GM19455 (cell line): ENCODE measurements at regions not wholly inside any gene's neighbourhood (a gene's known extent, or its start where the extent isn't known, plus 50 kb on each side); places are given as distances from the start of the nearest gene placed in this dataset.
A peak's percentile ranks its signal among the peaks of the same experiment; 100 is the strongest.

Experiments
- ATAC-seq: cut with Tn5 transposase; IDR thresholded peaks from one replicate; pipeline ENCODE4 v1.9.1; 2021; ENCODE audit not compliant: unreplicated experiment

DNA sequence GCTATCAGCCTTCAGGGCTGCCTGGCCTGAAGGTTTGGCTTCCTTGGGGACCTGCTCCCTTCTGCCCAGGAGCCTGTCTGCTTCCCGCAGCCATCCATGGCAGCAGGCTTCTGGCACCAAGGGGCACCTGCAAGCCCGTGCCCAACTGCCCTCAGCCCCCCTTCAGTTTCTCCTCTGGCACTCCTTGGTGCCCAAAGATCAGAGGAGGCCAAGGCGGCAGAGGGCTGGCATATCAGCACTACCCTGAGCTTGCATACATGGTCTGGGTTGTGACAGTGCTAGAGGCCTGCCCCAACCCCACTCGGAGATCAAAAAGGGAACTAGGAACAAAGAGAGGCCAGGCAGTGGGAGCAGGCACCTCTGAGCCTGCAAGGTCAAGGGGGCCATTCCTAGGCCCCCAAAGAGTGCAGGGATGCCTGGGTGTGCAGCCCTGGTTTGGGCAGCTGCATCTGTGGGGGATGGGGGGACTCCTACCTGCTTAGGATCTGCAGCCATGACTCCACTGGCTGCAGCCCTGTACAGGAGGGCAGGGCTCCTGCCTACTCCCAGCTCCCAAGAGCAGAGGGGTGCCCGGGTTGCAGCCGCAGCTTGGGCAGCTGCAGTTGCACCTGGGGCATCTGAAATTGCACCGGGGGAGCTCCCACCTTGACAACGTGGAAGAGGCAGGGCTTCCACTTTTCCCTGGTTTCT is 76.2 kb upstream of the TP63 start:
- no peak for ATAC-seq

DNA sequence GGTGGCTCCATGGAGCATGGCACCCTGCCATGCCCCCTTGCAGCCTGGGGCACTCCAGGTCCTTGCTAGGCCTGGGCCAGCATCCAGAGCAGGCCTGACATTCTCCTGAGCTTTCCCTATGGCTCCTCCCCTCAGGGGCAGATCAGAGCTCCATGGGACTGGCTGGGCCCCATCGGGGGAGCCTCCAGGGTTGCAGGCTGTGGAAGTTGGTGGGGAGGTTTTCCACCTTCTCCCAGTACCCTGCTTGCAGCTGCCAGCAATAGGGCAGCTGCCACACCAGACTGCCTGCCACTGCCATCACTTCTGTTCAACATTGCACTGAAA is 75.7 kb upstream of the TP63 start:
- no peak for ATAC-seq

DNA sequence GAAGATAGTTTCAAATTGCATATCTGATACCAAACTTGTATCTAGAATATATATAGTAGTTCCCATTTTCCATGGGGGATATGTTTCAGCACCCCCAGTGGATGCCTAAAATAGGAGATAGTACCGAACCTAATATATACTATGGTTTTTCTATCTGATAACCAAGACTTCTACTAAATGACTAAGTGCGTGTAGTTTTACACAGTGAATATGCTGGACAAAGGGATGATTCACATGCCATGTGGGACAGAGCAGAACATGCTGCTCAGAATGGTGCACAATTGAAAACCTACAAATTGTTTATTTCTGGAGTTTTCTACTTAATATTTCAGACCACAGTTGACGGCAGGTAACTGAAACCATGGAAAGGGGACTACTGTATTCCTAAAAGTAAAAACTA is 73.4 kb upstream of the TP63 start:
- no peak for ATAC-seq

DNA sequence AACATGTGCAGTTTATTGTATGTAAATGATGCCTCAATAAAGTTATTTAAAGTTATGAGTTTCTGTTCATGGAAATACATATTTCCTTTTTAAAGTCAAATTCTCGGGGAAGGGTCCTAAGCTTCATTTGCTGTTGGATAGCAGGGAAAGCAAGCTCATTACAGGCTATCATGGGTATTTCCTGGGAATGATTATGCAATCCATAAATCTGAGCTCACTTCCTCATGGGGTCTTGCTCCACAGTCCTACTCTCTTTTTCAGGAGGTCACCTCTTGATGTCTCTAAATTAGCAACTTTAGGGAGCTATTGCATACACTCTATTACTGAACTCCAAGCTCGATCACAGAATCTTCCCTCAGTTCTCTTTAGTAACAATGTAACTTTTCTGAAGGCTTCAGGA is 69.9 kb upstream of the TP63 start:
- no peak for ATAC-seq

DNA sequence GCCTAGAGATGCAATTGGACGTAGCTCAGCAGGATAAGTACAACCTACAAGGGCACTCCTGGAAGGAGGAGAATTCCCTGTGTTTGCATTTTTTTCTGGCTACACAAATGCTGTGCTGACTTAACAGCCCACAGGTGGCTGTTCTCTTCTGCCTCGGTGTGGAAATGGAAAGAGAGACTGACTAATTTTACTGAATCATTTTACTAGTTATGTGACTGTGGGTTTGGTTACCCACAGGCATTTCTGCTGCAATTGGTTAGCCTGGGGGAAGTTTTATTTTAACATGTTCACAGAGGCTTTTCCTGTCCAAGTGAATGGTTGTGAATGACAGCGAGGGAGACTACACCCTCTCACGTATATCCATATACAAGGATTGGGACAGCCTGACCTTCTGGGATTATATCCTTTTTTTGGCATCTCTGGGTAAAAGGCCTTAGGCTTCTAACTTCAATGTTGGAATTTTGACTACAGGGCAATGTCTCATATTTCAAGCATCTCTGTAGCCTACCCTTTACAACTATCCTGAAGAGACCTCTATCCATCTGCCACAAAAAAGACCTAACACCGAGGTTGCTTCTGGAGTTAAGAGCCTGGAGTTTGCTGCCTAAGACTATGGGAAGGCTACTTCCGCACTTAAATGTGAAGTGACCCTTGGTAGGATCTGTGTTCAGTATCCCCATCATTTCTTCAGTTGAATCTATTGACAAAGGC is 67.2 kb upstream of the TP63 start:
- ATAC-seq, result peak; percentile 90

DNA sequence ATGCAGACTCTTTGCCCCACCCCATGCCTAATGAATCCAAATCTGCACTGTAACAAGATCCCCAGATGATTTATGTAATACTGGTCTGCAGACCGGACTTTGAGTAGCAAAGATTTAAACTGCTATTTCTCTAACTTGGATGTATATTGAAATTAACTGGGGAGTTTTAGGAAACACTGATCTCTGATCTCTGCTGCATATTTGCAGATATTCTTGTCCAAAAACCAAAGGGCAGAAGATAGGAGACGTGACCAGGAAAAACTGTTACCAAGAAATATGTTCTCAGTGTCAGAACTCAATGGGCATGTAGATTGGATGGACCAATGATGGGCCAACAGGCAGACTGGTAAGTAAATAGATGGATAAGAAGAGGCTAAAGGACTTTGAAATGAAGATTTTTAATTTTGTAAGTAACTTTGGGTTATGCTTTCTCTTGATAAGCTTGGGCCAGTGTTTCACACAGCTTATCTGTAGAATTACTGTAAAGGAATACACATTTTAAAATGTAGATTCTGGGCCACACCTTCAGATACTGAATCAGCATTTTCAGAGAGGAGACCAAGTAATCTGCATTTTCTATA is 64.5 kb upstream of the TP63 start:
- ATAC-seq, result no peak

DNA sequence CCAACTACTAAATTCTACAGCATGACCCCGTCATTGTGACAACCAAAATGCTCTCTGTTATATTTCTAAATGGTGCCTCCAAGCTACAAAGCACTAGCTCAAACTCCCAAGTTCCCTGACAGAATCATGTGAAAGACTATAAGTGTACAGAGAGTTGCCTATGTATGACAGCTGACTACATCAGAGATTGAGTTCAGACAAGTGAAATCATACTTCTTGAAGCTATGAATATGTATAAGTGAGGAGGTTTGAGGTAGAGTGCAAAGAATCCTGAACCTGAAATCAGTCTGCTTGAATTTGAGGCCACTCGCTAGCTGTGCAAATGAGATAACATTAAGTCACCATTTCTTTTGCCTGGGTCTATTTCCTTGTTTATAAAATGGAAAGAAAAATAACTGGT is 63.9 kb upstream of the TP63 start:
- no peak for ATAC-seq

DNA sequence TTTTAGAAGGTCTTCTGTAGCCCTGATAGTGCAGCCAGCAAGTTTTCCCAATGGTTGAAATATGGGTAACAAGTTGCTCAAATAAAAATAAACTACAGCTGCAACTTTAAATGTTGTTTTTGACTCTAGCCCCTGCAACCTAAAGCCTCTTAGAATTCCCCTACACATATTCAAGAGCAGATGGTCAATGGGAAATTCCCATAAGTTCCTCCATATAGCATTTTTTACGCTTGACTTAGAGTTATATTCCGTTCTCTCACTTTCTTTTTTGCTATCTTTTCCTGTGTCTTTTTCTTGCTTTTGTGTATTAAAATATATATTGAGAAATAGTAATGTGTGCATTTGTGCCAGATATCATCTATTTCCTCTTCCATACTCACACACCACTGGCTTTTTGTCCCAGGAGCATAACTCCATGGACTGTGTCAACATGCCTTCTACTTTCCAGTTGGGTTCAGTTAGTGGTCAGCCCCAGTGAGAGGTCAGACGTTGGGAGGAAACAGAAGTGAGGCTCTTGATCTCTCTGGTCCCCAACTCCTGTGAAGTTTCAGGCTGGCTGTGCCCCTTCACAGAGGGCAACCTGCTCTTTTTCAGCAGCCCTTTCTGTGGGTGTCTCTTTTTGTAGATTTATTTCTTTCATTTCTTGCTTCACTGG is 63.3 kb upstream of the TP63 start:
- ATAC-seq, result no peak

DNA sequence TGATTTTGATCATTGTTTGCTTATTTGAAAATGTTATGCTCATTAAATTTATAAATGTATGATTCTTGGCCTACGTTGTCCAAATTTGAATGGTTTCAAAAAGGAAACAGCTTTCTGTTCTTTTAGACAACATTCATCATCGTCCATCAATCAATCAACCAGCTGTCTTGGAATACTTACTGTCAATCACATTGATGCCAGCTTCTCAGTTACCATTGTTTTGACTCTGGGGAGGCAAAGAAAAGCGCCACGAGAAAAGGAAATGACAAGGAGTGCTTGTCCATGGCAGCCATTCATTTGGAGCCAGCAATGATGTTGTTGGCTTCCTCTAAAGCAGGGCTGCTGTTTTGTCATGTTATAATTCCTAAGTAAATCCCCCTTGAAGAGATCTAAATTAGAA is 62.2 kb upstream of the TP63 start:
- no peak for ATAC-seq

DNA sequence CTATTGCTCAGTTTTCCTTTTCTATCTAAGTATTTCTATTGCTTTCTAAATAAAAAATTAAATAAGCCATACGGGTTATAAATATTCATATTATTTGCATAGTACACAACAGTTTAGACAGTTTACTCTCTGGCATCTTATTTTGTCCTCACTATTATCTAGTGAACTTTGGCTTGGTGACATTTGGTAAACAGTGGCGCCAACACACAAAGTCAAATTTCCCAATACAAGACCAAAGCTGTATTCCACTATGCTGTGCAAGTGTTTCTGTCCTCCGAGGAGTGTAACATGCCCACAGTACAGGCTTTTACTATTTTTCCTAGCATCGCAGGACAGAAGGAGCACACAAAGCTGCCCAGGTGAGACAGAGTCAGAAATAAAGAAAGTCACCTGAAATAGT is 61.7 kb upstream of the TP63 start:
- ATAC-seq, result no peak

DNA sequence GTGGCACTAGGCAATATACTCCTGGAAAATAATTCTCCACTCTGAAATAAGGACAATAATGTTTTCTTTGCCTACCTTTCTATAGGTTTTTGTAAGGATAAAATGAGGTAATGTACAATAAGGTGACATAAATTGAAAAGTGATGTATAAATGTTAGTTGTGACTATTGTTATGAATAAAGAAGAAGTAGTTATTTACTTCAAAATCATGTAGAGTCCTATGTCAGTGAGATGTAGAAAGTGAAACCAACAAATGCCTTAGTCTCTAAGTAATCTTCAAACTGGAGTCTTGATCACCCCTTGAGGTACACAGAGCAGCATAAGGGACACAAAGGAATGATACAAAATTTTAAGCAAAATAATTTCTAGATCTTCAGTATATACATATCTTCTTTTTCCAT is 60.3 kb upstream of the TP63 start:
- peak; percentile 49 for ATAC-seq

DNA sequence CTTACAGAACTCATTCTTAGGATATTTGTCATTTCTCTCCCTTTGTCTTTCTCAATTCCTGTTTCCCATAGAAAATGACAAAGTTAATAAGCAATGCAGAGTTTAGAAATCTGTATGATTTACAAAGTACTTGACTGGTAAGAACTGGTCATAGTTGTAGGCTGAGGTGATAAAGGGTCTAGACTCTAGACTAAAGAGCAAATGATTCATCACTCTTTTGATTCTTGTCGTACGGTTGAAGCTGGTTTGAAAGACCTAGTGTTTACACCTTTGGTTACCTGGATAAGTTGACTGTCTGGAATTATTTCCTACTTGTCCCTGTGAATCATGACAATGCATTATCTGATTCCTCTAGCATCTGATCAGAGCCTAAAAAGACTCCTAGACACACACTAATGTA is 58.9 kb upstream of the TP63 start:
- ATAC-seq, result no peak

DNA sequence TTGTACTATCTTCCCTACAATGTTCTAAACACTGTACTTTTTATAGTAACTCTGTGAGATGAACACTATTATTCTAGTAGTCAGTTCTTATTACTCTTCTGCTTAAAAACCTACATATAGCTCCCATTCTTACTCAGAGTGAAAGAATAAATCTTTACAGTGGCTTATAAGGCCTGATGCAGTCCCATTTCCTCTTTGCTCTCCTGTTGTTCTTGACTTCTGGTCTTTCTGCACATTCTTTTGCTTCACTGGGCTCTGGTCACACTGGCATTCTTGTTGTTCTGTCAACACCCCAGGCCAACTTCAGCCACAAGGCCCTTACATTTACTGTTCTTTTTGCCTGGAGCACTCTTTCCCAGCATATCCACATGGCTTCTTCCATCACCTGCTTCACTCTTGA is 58.2 kb upstream of the TP63 start:
- peak; percentile 60 for ATAC-seq

DNA sequence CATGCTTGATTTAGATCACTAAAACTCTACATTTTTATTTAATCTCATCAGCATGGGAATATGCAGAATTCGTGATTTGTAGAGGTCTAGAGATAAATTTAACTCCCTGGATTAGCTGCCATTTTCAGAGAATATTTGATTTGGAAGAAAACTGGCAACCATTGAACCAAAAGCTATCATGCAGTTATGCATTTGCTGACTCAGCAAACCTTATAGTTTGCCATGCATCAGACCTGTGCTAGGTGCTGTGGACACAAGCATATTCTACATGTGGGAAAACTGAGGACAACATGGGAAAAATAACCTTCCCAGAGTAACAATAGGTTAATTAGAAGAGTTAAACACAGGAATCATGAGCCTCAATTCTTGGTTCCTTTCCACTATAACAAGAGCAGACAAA is 54.7 kb upstream of the TP63 start:
- no peak for ATAC-seq

DNA sequence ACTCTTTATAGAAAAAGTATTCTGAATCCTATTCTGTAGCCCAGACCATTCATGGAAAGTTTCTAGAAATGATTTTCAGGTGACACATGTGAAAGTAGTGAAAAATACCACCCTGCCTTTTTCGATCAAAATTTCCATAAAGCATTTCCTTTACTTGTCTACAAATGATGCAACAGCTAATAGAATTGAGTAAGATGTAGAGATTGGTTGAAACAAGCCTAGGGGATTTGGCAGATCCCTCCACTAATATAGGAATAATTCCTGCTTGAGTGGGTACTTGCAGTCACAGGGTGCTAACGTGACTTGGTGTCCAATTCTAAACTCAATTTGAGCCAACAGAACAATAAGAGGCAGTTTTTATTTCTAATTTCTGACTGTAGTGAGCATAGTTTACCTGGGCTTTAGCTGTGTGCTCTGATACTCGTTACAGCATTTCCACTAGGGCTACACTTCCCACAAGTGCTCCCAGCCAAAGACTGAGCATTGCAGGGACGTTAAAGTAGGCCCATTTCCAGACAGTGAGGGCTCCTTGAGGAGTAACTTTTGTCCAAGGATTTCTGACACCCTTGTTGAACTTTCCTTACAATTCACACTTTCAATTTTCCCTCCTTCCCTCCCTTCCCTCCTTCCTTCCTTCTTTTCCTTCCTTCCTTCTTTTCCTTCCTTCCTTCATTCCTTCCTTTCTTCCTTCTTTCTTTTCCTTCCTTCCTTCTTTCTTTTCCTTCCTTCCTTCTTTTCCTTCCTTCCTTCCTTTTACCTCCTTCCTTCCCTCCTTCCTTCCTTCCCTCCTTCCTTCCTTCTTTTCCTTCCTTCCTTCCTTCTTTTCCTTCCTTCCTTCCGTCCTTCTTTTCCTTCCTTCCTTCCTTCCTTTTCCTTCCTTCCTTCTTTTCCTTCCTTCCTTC is 53.9 kb upstream of the TP63 start:
- no peak for ATAC-seq

DNA sequence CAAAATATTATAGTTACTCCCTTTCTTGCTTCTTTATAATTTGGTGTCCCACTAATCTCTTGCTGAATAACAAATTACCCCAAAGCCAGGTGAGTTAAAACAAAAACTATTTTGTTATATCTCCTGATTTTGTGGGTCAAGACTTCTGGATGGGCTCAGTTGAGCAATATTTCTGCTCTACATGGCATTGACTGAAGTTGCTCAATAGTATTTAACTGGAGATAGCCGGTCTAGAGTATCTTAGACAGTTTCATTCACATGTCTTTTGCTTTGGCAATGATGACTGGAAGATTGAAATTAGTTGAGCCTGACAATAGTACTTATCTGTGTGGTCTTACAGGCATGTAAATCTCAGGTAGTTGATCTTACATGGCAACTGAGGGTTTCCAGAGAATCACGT is 51.0 kb upstream of the TP63 start:
- no peak for ATAC-seq
